Endothelial cell (in vitro differentiated cells): ENCODE measurements at regions not wholly inside any gene's neighbourhood (a gene's known extent, or its start where the extent isn't known, plus 50 kb on each side); places are given as distances from the start of the nearest gene placed in this dataset.

ENCODE experiments used
- DNase-seq: peaks from one replicate; pipeline ENCODE4 v3.0.0; 2021; ENCODE audit warnings: low spot score
- H3K27ac Mint-ChIP-seq: one replicate; pipeline ENCODE4 v1.8.0; 2021; ENCODE audit warnings: mixed read lengths, inconsistent platforms; ENCODE audit not compliant: unreplicated experiment
- H3K27me3 Mint-ChIP-seq: one replicate; pipeline ENCODE4 v1.8.0; 2021; ENCODE audit warnings: mild to moderate bottlenecking, moderate library complexity, mixed read lengths, inconsistent platforms; ENCODE audit not compliant: unreplicated experiment
- H3K36me3 Mint-ChIP-seq: one replicate; pipeline ENCODE4 v1.8.0; 2021; ENCODE audit warnings: mild to moderate bottlenecking, low read depth, mixed read lengths, inconsistent platforms; ENCODE audit not compliant: unreplicated experiment
- H3K4me1 Mint-ChIP-seq: one replicate; pipeline ENCODE4 v1.8.0; 2021; ENCODE audit warnings: mild to moderate bottlenecking, mixed read lengths, inconsistent platforms; ENCODE audit not compliant: unreplicated experiment
- H3K4me3 Mint-ChIP-seq: one replicate; pipeline ENCODE4 v1.8.0; 2021; ENCODE audit warnings: mild to moderate bottlenecking, mixed read lengths, inconsistent platforms; ENCODE audit not compliant: unreplicated experiment
- H3K9me3 Mint-ChIP-seq: one replicate; pipeline ENCODE4 v1.8.0; 2021; ENCODE audit warnings: mixed read lengths, inconsistent platforms; ENCODE audit not compliant: unreplicated experiment
- CTCF ChIP-seq: fragments of 200-600 bp; sonication (generic); IDR thresholded peaks from one replicate; pipeline ENCODE4 v1.5.0; 2021; ENCODE audit warnings: antibody characterized with exemption; ENCODE audit not compliant: unreplicated experiment

GRCh38 chr5:29016067-29016466, 1977.7 kb upstream of the CDH9 start:
- H3K36me3 Mint-ChIP-seq = no peaks in the 10 kb centered on the region

GRCh38 chr5:29015523-29015922, 1977.1 kb upstream of the CDH9 start:
- Mint-ChIP-seq H3K27me3 (no peaks in the 10 kb centered on the region), H3K9me3 (no peaks in the 10 kb centered on the region), H3K27ac (no peak overlapping the region), H3K36me3 (no peaks in the 10 kb centered on the region), H3K4me1 (no peaks in the 10 kb centered on the region), H3K4me3 (no peak overlapping the region)
- TF ChIP-seq CTCF = no peak
- DNase-seq = no peak

More at GRCh38 chr5:29016067-29016466, 1977.7 kb upstream of the CDH9 start:
- Mint-ChIP-seq H3K4me1 (no peaks in the 10 kb centered on the region), H3K9me3 (no peaks in the 10 kb centered on the region), H3K27ac (no peak overlapping the region), H3K27me3 (no peaks in the 10 kb centered on the region), H3K4me3 (no peak overlapping the region)
- no peak for TF ChIP-seq CTCF
- DNase-seq = no peak

GRCh38 chr5:29005386-29005785, 1967.0 kb upstream of the CDH9 start:
- Mint-ChIP-seq H3K9me3 (no peaks in the 10 kb centered on the region), H3K4me3 (no peak overlapping the region), H3K4me1 (no peaks in the 10 kb centered on the region), H3K27ac (peak overlapping the region; percentile 89), H3K27me3 (peaks cover 1% of the 10 kb centered on the region), H3K36me3 (no peaks in the 10 kb centered on the region)
- TF ChIP-seq CTCF = peak; percentile 41
- DNase-seq = peak; percentile 33

- Mint-ChIP-seq H3K27me3 (no peaks in the 10 kb centered on the region), H3K4me1 (no peaks in the 10 kb centered on the region), H3K36me3 (no peaks in the 10 kb centered on the region), H3K9me3 (no peaks in the 10 kb centered on the region), H3K27ac (no peak overlapping the region), H3K4me3 (no peak overlapping the region)
- no peak for TF ChIP-seq CTCF
- DNase-seq = no peak
These were observed 1964.1 kb upstream of the CDH9 start for GRCh38 chr5:29002481-29002880.

GRCh38 chr5:29001666-29002065, 1963.3 kb upstream of the CDH9 start:
- Mint-ChIP-seq H3K27ac (no peak overlapping the region), H3K4me3 (no peak overlapping the region), H3K27me3 (no peaks in the 10 kb centered on the region), H3K4me1 (no peaks in the 10 kb centered on the region), H3K36me3 (no peaks in the 10 kb centered on the region), H3K9me3 (no peaks in the 10 kb centered on the region)
- peak; percentile 31 for DNase-seq
- no peak for TF ChIP-seq CTCF
